Esophagus squamous epithelium (tissue), 4 donors: ENCODE measurements at regions not wholly inside any gene's neighbourhood (a gene's known extent, or its start where the extent isn't known, plus 50 kb on each side); places are given as distances from the start of the nearest gene placed in this dataset.

Experiments used
- POLR2A ChIP-seq, 4 donors: fragments of 450-650 bp; IDR thresholded peaks; one replicate each; pipeline ENCODE4 v1.6.1; 2017; ENCODE audit warnings: antibody characterized with exemption in 4 of 4, mild to moderate bottlenecking in 4 of 4, moderate library complexity in 3 of 4
- TF ChIP-seq, protein P1 (sequence below), 6 experiments: fragments of 450-650 bp in 4 of 6; fragments of 200-600 bp in 2 of 6; sonication (generic) in 2 of 6; IDR thresholded peaks; one replicate each; pipeline ENCODE4 v1.5.1; 2016 to 2019; ENCODE audit warnings: antibody characterized with exemption in 6 of 6, mild to moderate bottlenecking in 4 of 6, moderate library complexity in 4 of 6

DNA sequence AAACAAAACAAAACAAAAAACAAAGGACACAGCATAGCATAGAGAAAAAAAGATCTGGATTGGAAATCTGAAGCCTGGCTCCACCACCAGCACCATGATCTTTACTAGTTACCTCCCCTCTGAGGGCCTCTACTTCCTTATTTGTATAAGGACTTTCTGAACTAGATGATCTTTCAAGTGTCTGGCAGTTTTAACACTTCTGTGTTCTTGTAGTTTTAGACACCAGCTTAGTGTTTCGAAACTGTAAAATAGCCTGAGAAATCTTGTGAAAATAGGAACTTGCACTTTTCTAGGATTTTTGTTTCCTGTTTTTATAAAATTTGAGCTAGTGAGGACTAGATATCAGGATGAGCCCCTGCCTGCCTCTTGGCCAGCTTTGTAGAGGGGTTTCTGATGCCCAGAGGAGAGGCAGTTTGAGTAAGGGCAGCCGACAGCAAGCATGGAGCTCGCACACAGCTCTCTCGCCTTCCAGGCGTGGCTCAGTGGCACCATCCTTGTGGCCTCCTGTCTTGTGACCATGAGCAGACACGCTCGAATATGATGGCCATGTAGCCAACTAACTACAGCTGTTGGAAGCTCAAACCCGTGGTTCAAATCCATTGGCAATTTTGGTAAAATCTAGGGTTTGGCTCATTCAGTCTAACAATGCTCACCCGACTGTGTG is 319.0 kb downstream of the KCNRG start:
- TF ChIP-seq POLR2A (IDR thresholded peaks at IDR 0.05), result no peak
- TF ChIP-seq, protein P1, sequence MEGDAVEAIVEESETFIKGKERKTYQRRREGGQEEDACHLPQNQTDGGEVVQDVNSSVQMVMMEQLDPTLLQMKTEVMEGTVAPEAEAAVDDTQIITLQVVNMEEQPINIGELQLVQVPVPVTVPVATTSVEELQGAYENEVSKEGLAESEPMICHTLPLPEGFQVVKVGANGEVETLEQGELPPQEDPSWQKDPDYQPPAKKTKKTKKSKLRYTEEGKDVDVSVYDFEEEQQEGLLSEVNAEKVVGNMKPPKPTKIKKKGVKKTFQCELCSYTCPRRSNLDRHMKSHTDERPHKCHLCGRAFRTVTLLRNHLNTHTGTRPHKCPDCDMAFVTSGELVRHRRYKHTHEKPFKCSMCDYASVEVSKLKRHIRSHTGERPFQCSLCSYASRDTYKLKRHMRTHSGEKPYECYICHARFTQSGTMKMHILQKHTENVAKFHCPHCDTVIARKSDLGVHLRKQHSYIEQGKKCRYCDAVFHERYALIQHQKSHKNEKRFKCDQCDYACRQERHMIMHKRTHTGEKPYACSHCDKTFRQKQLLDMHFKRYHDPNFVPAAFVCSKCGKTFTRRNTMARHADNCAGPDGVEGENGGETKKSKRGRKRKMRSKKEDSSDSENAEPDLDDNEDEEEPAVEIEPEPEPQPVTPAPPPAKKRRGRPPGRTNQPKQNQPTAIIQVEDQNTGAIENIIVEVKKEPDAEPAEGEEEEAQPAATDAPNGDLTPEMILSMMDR (IDR thresholded peaks at IDR 0.05), result no peak
